Astrocyte (in vitro differentiated cells and primary cell): ENCODE measurements at regions not wholly inside any gene's neighbourhood (a gene's known extent, or its start where the extent isn't known, plus 50 kb on each side); places are given as distances from the start of the nearest gene placed in this dataset.

ENCODE experiments used
- DNase-seq: peaks from one replicate; pipeline ENCODE4 v3.0.0-alpha.2; 2010; ENCODE audit warnings: low read depth
- FAIRE-seq: peaks from 2 replicates; lab custom pipeline; 2011; peaks lifted over from hg19 to GRCh38; lab: Jason Lieb, UNC
- H2AFZ ChIP-seq: 2 replicates; pipeline ENCODE4 v1.6.0; 2012; ENCODE audit warnings: low read depth, low read length, inconsistent platforms
- H3K27ac ChIP-seq: 2 replicates; pipeline ENCODE4 v1.5.1; 2011; ENCODE audit warnings: low read depth, low read length, inconsistent platforms
- H3K27me3 ChIP-seq: 2 replicates; pipeline ENCODE4 v1.6.0; 2011; ENCODE audit warnings: low read length, inconsistent platforms; ENCODE audit not compliant: insufficient read depth
- H3K36me3 ChIP-seq: 2 replicates; pipeline ENCODE4 v1.5.1; 2011; ENCODE audit warnings: low read length, inconsistent platforms; ENCODE audit not compliant: insufficient read depth
- H3K4me1 ChIP-seq: 2 replicates; pipeline ENCODE4 v1.5.1; 2011; ENCODE audit warnings: low read length, inconsistent platforms; ENCODE audit not compliant: insufficient read depth
- H3K4me2 ChIP-seq: 2 replicates; pipeline ENCODE4 v1.6.0; 2012; ENCODE audit warnings: low read length, inconsistent platforms
- H3K4me3 ChIP-seq: 2 replicates; pipeline ENCODE4 v1.5.1; 2011; ENCODE audit warnings: low read depth, mild to moderate bottlenecking, low read length, inconsistent platforms; ENCODE audit not compliant: insufficient read depth
- H3K79me2 ChIP-seq: 2 replicates; pipeline ENCODE4 v1.6.0; 2012; ENCODE audit warnings: mild to moderate bottlenecking, low read length, inconsistent platforms; ENCODE audit not compliant: insufficient read depth
- H3K9ac ChIP-seq: 2 replicates; pipeline ENCODE4 v1.6.0; 2012; ENCODE audit warnings: mild to moderate bottlenecking, low read length, inconsistent platforms
- H3K9me3 ChIP-seq: 2 replicates; pipeline ENCODE4 v1.5.1; 2012; ENCODE audit warnings: low read depth, mild to moderate bottlenecking, low read length, inconsistent platforms; ENCODE audit not compliant: insufficient read depth
- H4K20me1 ChIP-seq: 2 replicates; pipeline ENCODE4 v1.6.0; 2012; ENCODE audit warnings: low read length, inconsistent platforms; ENCODE audit not compliant: insufficient read depth
- H3K27ac Mint-ChIP-seq: one replicate; pipeline ENCODE4 v1.8.0; 2021; ENCODE audit warnings: mild to moderate bottlenecking, mixed read lengths; ENCODE audit not compliant: unreplicated experiment
- H3K27me3 Mint-ChIP-seq: one replicate; pipeline ENCODE4 v1.8.0; 2021; ENCODE audit warnings: low read depth, mixed read lengths; ENCODE audit not compliant: unreplicated experiment
- H3K36me3 Mint-ChIP-seq: one replicate; pipeline ENCODE4 v1.8.0; 2021; ENCODE audit warnings: low read depth, mixed read lengths; ENCODE audit not compliant: unreplicated experiment
- H3K4me1 Mint-ChIP-seq: one replicate; pipeline ENCODE4 v1.8.0; 2021; ENCODE audit warnings: low read depth, mixed read lengths; ENCODE audit not compliant: unreplicated experiment
- H3K4me3 Mint-ChIP-seq: one replicate; pipeline ENCODE4 v1.8.0; 2021; ENCODE audit warnings: mild to moderate bottlenecking, moderate library complexity, mixed read lengths; ENCODE audit not compliant: unreplicated experiment
- H3K9me3 Mint-ChIP-seq: one replicate; pipeline ENCODE4 v1.8.0; 2021; ENCODE audit warnings: mild to moderate bottlenecking, mixed read lengths; ENCODE audit not compliant: unreplicated experiment
- CTCF ChIP-seq: IDR thresholded peaks from 2 replicates; pipeline ENCODE4 v1.5.1; 2011; ENCODE audit warnings: low read depth, mild to moderate bottlenecking, inconsistent platforms, low read length, moderate library complexity; ENCODE audit not compliant: insufficient read depth
- EZH2 ChIP-seq: IDR thresholded peaks from 2 replicates; pipeline ENCODE4 v1.6.1; 2012; ENCODE audit warnings: mild to moderate bottlenecking, low read length, inconsistent platforms; ENCODE audit not compliant: insufficient read depth

- H3K36me3 Mint-ChIP-seq = peaks cover 1% of the 10 kb centered on the region
- Histone ChIP-seq H3K4me1 (no peaks in the 10 kb centered on the region), H4K20me1 (no peaks in the 10 kb centered on the region), H3K4me3 (no peak overlapping the region), H3K79me2 (no peaks in the 10 kb centered on the region), H3K9me3 (no peaks in the 10 kb centered on the region), H3K4me2 (no peak overlapping the region), H3K9ac (no peak overlapping the region), H3K36me3 (no peaks in the 10 kb centered on the region), H2AFZ (no peak overlapping the region), H3K27ac (no peak overlapping the region), H3K27me3 (no peaks in the 10 kb centered on the region)
- DNase-seq (no peak), FAIRE-seq (no peak)
- no peaks in the 10 kb centered on the region for H3K27me3 Mint-ChIP-seq
- H3K9me3 Mint-ChIP-seq = peaks cover 5% of the 10 kb centered on the region
- peaks cover 13% of the 10 kb centered on the region for H3K4me1 Mint-ChIP-seq
- H3K27ac Mint-ChIP-seq = no peak overlapping the region
- H3K4me3 Mint-ChIP-seq = no peak overlapping the region
- no peak for TF ChIP-seq EZH2
- no peak for TF ChIP-seq CTCF
Observed at GRCh38 chr2:891734-892133, 58.9 kb upstream of the SNTG2 start.

GRCh38 chr2:890791-891190 lies 59.9 kb upstream of the SNTG2 start:
- no peak for FAIRE-seq
- H3K27ac Mint-ChIP-seq = no peak overlapping the region

More at GRCh38 chr2:890791-891190, 59.9 kb upstream of the SNTG2 start:
- no peak for TF ChIP-seq EZH2
- no peak for TF ChIP-seq CTCF
- Mint-ChIP-seq H3K4me1 (peaks cover 13% of the 10 kb centered on the region), H3K4me3 (no peak overlapping the region), H3K36me3 (peaks cover 1% of the 10 kb centered on the region), H3K9me3 (peaks cover 2% of the 10 kb centered on the region), H3K27me3 (peaks cover 3% of the 10 kb centered on the region)
- Histone ChIP-seq H3K27ac (no peak overlapping the region), H3K27me3 (no peaks in the 10 kb centered on the region), H3K9ac (no peak overlapping the region), H2AFZ (no peak overlapping the region), H3K4me2 (no peak overlapping the region), H4K20me1 (no peaks in the 10 kb centered on the region), H3K4me3 (no peak overlapping the region), H3K9me3 (no peaks in the 10 kb centered on the region), H3K36me3 (no peaks in the 10 kb centered on the region), H3K79me2 (no peaks in the 10 kb centered on the region), H3K4me1 (no peaks in the 10 kb centered on the region)
- DNase-seq = no peak
